ENCODE measurements at regions not wholly inside any gene's neighbourhood (a gene's known extent, or its start where the extent isn't known, plus 50 kb on each side); places are given as distances from the start of the nearest gene placed in this dataset.

- DNase-seq, result no peak
These were observed 317.0 kb upstream of the CXXC4 start for GRCh38 chr4:104811727-104812126.

- no peak for DNase-seq
These were observed 321.0 kb upstream of the CXXC4 start for GRCh38 chr4:104815665-104816064.

GRCh38 chr4:104818579-104818978, 323.9 kb upstream of the CXXC4 start:
- no peak for DNase-seq

- no peak for DNase-seq
These were observed 320.5 kb upstream of the TET2 start for GRCh38 chr4:104826171-104826570.

- no peak for DNase-seq
These were observed 316.9 kb upstream of the TET2 start for GRCh38 chr4:104829761-104830160.

GRCh38 chr4:104848597-104849225, 298.0 kb upstream of the TET2 start:
- no peak for DNase-seq

GRCh38 chr4:104859601-104860237, 287.0 kb upstream of the TET2 start:
- no peak for DNase-seq

- peak; percentile 70 for DNase-seq
These were observed 286.2 kb upstream of the TET2 start for GRCh38 chr4:104860238-104861123.

GRCh38 chr4:104866809-104867208, 279.9 kb upstream of the TET2 start:
- no peak for DNase-seq

- DNase-seq, result no peak
These were observed 278.1 kb upstream of the TET2 start for GRCh38 chr4:104868533-104868932.

- no peak for DNase-seq
These were observed 277.7 kb upstream of the TET2 start for GRCh38 chr4:104868958-104869357.

- no peak for DNase-seq
These were observed 276.8 kb upstream of the TET2 start for GRCh38 chr4:104869831-104870230.

- no peak for DNase-seq
These were observed 276.0 kb upstream of the TET2 start for GRCh38 chr4:104870495-104871233.

- no peak for DNase-seq
These were observed 267.7 kb upstream of the TET2 start for GRCh38 chr4:104878936-104879335.

- no peak for DNase-seq
These were observed 267.3 kb upstream of the TET2 start for GRCh38 chr4:104879367-104879766.

- DNase-seq, result no peak
These were observed 266.8 kb upstream of the TET2 start for GRCh38 chr4:104879854-104880253.

GRCh38 chr4:104881136-104881886, 265.4 kb upstream of the TET2 start:
- DNase-seq, result no peak

- no peak for DNase-seq
These were observed 255.9 kb upstream of the TET2 start for GRCh38 chr4:104890598-104891275.

- no peak for DNase-seq
These were observed 249.7 kb upstream of the TET2 start for GRCh38 chr4:104896660-104897645.

- no peak for DNase-seq
These were observed 246.8 kb upstream of the TET2 start for GRCh38 chr4:104899863-104900262.

GRCh38 chr4:104901438-104901837, 245.2 kb upstream of the TET2 start:
- DNase-seq, result no peak

All from NCI-H774 (cell line).